K562 (cell line): ENCODE measurements at regions not wholly inside any gene's neighbourhood (a gene's known extent, or its start where the extent isn't known, plus 50 kb on each side); places are given as distances from the start of the nearest gene placed in this dataset.

ENCODE experiments used
- CCAR2 ChIP-seq: fragments of 200-400 bp; formaldehyde crosslinking; IDR thresholded peaks from 2 replicates; pipeline ENCODE4 v1.6.1; 2017; ENCODE audit warnings: mild to moderate bottlenecking, low read depth, low read length
- COPS2 ChIP-seq: fragments of 450-650 bp; conservative IDR thresholded peaks from 2 replicates; pipeline ENCODE4 v1.6.1; 2016; ENCODE audit warnings: mild to moderate bottlenecking, moderate library complexity
- CREB3L1 ChIP-seq: fragments of 450-650 bp; IDR thresholded peaks from 2 replicates; pipeline ENCODE4 v1.6.1; 2014; ENCODE audit warnings: low read depth, mild to moderate bottlenecking, moderate library complexity, borderline replicate concordance
- FOXK1 ChIP-seq: sonication (generic); formaldehyde crosslinking; IDR thresholded peaks from 2 replicates; pipeline ENCODE4 v1.8.0; 2022; ENCODE audit warnings: missing genetic modification reagents, mild to moderate bottlenecking, borderline replicate concordance
- HNRNPUL1 ChIP-seq: fragments of 200-400 bp; formaldehyde crosslinking; IDR thresholded peaks from 2 replicates; pipeline ENCODE4 v1.6.1; 2017; ENCODE audit warnings: low read length
- HOMEZ ChIP-seq: fragments of 250-450 bp; sonication (Bioruptor Pico); IDR thresholded peaks from 2 replicates; pipeline ENCODE4 v1.4.0; 2020; ENCODE audit warnings: mild to moderate bottlenecking, moderate library complexity
- MCM5 ChIP-seq: fragments of 450-650 bp; IDR thresholded peaks from 2 replicates; pipeline ENCODE4 v1.6.1; 2016; ENCODE audit warnings: low read depth
- MTA1 ChIP-seq: fragments of 450-650 bp; IDR thresholded peaks from 2 replicates; pipeline ENCODE4 v1.6.1; 2017; ENCODE audit warnings: borderline replicate concordance
- NFE2 ChIP-seq: IDR thresholded peaks from 2 replicates; pipeline ENCODE4 v1.6.1; 2014; ENCODE audit warnings: antibody characterized with exemption, low read depth
- NRF1 ChIP-seq, 2 experiments: fragments of 450-650 bp; IDR thresholded peaks in 1 of 2; conservative IDR thresholded peaks in 1 of 2; 2 replicates each; pipeline ENCODE4 v1.6.1; 2014; ENCODE audit warnings: mild to moderate bottlenecking in 2 of 2
- NUFIP1 ChIP-seq: fragments of 450-650 bp; IDR thresholded peaks from 2 replicates; pipeline ENCODE4 v1.6.1; 2018; ENCODE audit not compliant: partially characterized antibody
- SP2 ChIP-seq: IDR thresholded peaks from 2 replicates; pipeline ENCODE4 v1.6.1; 2011; ENCODE audit warnings: mild to moderate bottlenecking, low read depth, low read length, moderate library complexity; ENCODE audit not compliant: poor library complexity, severe bottlenecking; ENCODE audit errors: extremely low read depth
- TSC22D4 ChIP-seq: fragments of 450-650 bp; IDR thresholded peaks from 2 replicates; pipeline ENCODE4 v1.6.1; 2016; ENCODE audit warnings: missing genetic modification characterization, missing biosample characterization, control low read depth
- ZBTB12 ChIP-seq: fragments of 250-450 bp; sonication (Bioruptor Pico); IDR thresholded peaks from 2 replicates; pipeline ENCODE4 v1.4.0; 2020
- ZBTB34 ChIP-seq: fragments of 250-450 bp; sonication (Bioruptor Pico); IDR thresholded peaks from 2 replicates; pipeline ENCODE4 v1.8.0; 2021; ENCODE audit warnings: mild to moderate bottlenecking, moderate library complexity
- TF ChIP-seq, protein P1 (sequence below): sonication (generic); formaldehyde crosslinking; IDR thresholded peaks from 2 replicates; pipeline ENCODE4 v1.8.0; 2023; ENCODE audit warnings: mild to moderate bottlenecking, missing genetic modification reagents
- TF ChIP-seq, protein P2 (sequence below): fragments of 450-650 bp; IDR thresholded peaks from 2 replicates; pipeline ENCODE4 v1.6.1; 2016; ENCODE audit warnings: mild to moderate bottlenecking

DNA sequence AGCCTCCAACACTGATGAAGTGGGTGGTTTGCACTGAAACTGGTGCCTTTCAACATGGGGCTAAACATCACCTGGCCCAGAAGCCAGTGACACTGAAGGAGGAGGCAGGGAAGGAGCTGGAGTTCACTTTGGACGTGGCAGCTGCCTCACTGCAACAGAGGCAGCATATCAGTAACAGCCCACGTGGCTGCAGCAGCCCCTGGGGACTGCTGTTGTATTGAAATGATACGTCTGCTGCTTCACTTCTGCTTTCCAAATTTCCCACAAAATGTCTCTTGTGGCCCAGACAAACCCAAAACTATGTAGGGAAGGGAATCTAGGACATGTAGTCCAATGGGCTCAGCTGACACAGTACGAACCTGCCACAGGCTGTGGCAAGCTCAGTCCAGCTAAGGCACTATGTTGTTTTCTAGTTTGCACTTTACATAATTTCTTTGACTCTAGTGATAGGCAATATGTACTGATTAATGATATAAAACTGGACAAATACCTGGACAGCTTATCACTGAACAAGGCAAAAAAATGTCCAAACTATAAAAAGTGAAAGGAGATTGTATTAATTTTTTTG lies 84.7 kb upstream of the RAPGEF2 start (continued):
- TF ChIP-seq ZBTB12 (CRISPR knock-in tag) (no peak), SP2 (no peak), NFE2 (no peak), TSC22D4 (tag) (no peak), CCAR2 (no peak), FOXK1 (CRISPR knock-in tag) (no peak), MTA1 (no peak), HNRNPUL1 (no peak), COPS2 (no peak), CREB3L1 (peak; percentile 91), ZBTB34 (CRISPR knock-in tag) (no peak), HOMEZ (no peak), MCM5 (no peak), NUFIP1 (no peak), NRF1 (conservative IDR thresholded peaks at IDR 0.05 in 1 of 2, IDR thresholded peaks at IDR 0.05 in 1 of 2) (no peak)
- TF ChIP-seq, protein P1, sequence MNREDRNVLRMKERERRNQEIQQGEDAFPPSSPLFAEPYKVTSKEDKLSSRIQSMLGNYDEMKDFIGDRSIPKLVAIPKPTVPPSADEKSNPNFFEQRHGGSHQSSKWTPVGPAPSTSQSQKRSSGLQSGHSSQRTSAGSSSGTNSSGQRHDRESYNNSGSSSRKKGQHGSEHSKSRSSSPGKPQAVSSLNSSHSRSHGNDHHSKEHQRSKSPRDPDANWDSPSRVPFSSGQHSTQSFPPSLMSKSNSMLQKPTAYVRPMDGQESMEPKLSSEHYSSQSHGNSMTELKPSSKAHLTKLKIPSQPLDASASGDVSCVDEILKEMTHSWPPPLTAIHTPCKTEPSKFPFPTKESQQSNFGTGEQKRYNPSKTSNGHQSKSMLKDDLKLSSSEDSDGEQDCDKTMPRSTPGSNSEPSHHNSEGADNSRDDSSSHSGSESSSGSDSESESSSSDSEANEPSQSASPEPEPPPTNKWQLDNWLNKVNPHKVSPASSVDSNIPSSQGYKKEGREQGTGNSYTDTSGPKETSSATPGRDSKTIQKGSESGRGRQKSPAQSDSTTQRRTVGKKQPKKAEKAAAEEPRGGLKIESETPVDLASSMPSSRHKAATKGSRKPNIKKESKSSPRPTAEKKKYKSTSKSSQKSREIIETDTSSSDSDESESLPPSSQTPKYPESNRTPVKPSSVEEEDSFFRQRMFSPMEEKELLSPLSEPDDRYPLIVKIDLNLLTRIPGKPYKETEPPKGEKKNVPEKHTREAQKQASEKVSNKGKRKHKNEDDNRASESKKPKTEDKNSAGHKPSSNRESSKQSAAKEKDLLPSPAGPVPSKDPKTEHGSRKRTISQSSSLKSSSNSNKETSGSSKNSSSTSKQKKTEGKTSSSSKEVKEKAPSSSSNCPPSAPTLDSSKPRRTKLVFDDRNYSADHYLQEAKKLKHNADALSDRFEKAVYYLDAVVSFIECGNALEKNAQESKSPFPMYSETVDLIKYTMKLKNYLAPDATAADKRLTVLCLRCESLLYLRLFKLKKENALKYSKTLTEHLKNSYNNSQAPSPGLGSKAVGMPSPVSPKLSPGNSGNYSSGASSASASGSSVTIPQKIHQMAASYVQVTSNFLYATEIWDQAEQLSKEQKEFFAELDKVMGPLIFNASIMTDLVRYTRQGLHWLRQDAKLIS (CRISPR knock-in tag): no peak
- TF ChIP-seq, protein P2, sequence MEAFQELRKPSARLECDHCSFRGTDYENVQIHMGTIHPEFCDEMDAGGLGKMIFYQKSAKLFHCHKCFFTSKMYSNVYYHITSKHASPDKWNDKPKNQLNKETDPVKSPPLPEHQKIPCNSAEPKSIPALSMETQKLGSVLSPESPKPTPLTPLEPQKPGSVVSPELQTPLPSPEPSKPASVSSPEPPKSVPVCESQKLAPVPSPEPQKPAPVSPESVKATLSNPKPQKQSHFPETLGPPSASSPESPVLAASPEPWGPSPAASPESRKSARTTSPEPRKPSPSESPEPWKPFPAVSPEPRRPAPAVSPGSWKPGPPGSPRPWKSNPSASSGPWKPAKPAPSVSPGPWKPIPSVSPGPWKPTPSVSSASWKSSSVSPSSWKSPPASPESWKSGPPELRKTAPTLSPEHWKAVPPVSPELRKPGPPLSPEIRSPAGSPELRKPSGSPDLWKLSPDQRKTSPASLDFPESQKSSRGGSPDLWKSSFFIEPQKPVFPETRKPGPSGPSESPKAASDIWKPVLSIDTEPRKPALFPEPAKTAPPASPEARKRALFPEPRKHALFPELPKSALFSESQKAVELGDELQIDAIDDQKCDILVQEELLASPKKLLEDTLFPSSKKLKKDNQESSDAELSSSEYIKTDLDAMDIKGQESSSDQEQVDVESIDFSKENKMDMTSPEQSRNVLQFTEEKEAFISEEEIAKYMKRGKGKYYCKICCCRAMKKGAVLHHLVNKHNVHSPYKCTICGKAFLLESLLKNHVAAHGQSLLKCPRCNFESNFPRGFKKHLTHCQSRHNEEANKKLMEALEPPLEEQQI: no peak
